ENCODE measurements at regions not wholly inside any gene's neighbourhood (a gene's known extent, or its start where the extent isn't known, plus 50 kb on each side); places are given as distances from the start of the nearest gene placed in this dataset.

DNA sequence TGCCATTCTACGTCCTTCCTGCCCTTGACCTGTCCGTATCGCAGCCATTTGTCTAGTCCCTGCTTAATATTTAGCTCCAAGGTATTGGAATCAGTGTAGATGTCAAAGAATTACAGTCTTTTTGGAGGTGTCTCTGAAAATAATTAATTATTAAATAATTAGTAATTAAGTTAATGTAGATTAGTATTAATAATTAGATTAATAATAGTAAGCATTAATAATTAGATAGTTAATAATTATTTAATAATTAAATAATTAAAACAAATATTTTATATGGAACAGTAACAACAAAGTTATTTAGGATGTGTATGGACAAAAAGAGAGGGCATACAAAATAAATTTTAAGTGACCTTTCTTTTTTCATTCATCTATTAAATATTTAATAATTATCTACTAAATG lies 639.6 kb downstream of the AACS start:
- peaks cover 3% of the 10 kb centered on the region in 2 donors for H3K9me3 Mint-ChIP-seq
- peaks cover 2% of the 10 kb centered on the region for H3K9me3 ChIP-seq (ENCODE audit: control insufficient read depth, insufficient read depth, low read length)
- H3K4me3 Mint-ChIP-seq: no peak overlapping the region
- no peaks in the 10 kb centered on the region for H3K36me3 ChIP-seq (ENCODE audit: control insufficient read depth, insufficient read depth, low read length)
- intact Hi-C loops (cut with micrococcal nuclease): no loop called here
- no peaks in the 10 kb centered on the region for H3K27me3 ChIP-seq (ENCODE audit: control insufficient read depth, insufficient read depth, low read length)
- no peaks in the 10 kb centered on the region for H3K4me1 Mint-ChIP-seq
- DNase-seq: no peak
- 88% methylated on average over 1 of the region's 3 CpGs for WGBS (ENCODE audit: insufficient coverage)
- H3K27ac ChIP-seq (ENCODE audit: low read length): no peak overlapping the region
- H3K4me1 ChIP-seq (ENCODE audit: control insufficient read depth, insufficient read depth, low read length): no peaks in the 10 kb centered on the region
- TF ChIP-seq, protein P1, sequence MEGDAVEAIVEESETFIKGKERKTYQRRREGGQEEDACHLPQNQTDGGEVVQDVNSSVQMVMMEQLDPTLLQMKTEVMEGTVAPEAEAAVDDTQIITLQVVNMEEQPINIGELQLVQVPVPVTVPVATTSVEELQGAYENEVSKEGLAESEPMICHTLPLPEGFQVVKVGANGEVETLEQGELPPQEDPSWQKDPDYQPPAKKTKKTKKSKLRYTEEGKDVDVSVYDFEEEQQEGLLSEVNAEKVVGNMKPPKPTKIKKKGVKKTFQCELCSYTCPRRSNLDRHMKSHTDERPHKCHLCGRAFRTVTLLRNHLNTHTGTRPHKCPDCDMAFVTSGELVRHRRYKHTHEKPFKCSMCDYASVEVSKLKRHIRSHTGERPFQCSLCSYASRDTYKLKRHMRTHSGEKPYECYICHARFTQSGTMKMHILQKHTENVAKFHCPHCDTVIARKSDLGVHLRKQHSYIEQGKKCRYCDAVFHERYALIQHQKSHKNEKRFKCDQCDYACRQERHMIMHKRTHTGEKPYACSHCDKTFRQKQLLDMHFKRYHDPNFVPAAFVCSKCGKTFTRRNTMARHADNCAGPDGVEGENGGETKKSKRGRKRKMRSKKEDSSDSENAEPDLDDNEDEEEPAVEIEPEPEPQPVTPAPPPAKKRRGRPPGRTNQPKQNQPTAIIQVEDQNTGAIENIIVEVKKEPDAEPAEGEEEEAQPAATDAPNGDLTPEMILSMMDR (IDR thresholded peaks at IDR 0.05): no peak
- H3K27me3 Mint-ChIP-seq (ENCODE audit: low read depth in 2 of 2): no peaks in the 10 kb centered on the region
- no peak overlapping the region for H3K27ac Mint-ChIP-seq
- H3K36me3 Mint-ChIP-seq: no peaks in the 10 kb centered on the region
- ATAC-seq: no peak
- no peak overlapping the region for H3K4me3 ChIP-seq (ENCODE audit: low read length)

DNA sequence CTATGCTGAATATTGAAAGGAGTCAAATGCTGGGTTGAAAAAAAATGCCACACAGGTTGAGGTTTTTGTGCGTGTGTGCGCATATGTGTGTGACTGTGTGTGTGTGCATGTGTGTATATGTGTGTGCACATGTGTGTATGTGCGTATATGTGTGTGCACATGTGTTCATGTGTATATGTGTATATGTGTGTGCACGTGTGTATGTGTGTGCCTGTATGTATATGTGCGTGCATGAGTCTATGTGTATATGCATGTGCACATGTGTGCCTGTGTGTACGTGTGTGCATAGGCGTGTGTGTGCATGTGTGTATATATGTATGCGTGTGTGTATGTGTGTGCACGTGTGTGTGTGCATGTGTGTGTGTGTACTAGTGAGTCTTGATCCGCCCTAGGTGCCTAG lies 655.7 kb downstream of the AACS start:
- Histone ChIP-seq H3K36me3 (ENCODE audit: control insufficient read depth, insufficient read depth, low read length) (no peaks in the 10 kb centered on the region), H3K27me3 (ENCODE audit: control insufficient read depth, insufficient read depth, low read length) (no peaks in the 10 kb centered on the region), H3K4me3 (ENCODE audit: low read length) (no peak overlapping the region), H3K4me1 (ENCODE audit: control insufficient read depth, insufficient read depth, low read length) (no peaks in the 10 kb centered on the region), H3K9me3 (ENCODE audit: control insufficient read depth, insufficient read depth, low read length) (peaks cover 12% of the 10 kb centered on the region), H3K27ac (ENCODE audit: low read length) (no peak overlapping the region)
- H3K36me3 Mint-ChIP-seq: peaks cover 8% of the 10 kb centered on the region
- peak in 1 of 3 donors; percentile 41 for ATAC-seq
- intact Hi-C loops (cut with micrococcal nuclease): no loop called here
- WGBS (ENCODE audit: insufficient coverage): 81% methylated on average over 8 of the region's 10 CpGs
- H3K4me3 Mint-ChIP-seq: no peak overlapping the region
- H3K27me3 Mint-ChIP-seq (ENCODE audit: low read depth in 2 of 2): no peaks in the 10 kb centered on the region
- H3K27ac Mint-ChIP-seq: no peak overlapping the region
- DNase-seq: no peak
- peaks cover 11 to 16% of the 10 kb centered on the region in 2 donors for H3K9me3 Mint-ChIP-seq
- H3K4me1 Mint-ChIP-seq: no peaks in the 10 kb centered on the region
- TF ChIP-seq, protein P1 (IDR thresholded peaks at IDR 0.05): no peak

DNA sequence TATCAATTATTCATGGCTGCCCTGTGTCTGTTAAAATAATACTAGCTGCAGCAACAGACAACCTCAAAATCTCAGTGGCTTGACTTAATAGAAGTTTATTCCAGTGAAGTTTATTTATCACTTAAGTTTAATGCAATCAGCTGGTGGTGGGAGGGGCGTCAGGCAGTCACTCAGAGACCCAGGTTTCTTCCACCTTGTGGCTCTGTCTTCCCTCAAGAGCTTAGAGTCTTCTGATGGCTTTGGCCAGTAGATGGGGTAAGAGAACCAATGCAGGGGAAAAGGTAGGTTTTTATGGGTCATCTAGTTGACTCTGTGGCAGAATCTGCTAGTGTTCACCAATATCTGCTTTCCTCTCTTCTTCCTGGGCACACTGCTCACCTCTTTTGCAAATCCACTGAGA lies 668.9 kb downstream of the AACS start:
- no peaks in the 10 kb centered on the region for H3K27me3 ChIP-seq (ENCODE audit: control insufficient read depth, insufficient read depth, low read length)
- intact Hi-C loops (cut with micrococcal nuclease): no loop called here
- TF ChIP-seq, protein P1 (IDR thresholded peaks at IDR 0.05): no peak
- Mint-ChIP-seq H3K4me1 (no peaks in the 10 kb centered on the region), H3K27ac (no peak overlapping the region), H3K4me3 (no peak overlapping the region), H3K36me3 (no peaks in the 10 kb centered on the region), H3K27me3 (ENCODE audit: low read depth in 2 of 2) (no peaks in the 10 kb centered on the region), H3K9me3 (peaks cover 3 to 4% of the 10 kb centered on the region in 2 donors)
- no peak for DNase-seq
- 37% methylated on average over 1 of the region's 1 CpG for WGBS (ENCODE audit: insufficient coverage)
- ATAC-seq: no peak
- H3K4me3 ChIP-seq (ENCODE audit: low read length): no peak overlapping the region
- no peaks in the 10 kb centered on the region for H3K4me1 ChIP-seq (ENCODE audit: control insufficient read depth, insufficient read depth, low read length)
- H3K36me3 ChIP-seq (ENCODE audit: control insufficient read depth, insufficient read depth, low read length): no peaks in the 10 kb centered on the region
- no peak overlapping the region for H3K27ac ChIP-seq (ENCODE audit: low read length)
- peaks cover 3% of the 10 kb centered on the region for H3K9me3 ChIP-seq (ENCODE audit: control insufficient read depth, insufficient read depth, low read length)

DNA sequence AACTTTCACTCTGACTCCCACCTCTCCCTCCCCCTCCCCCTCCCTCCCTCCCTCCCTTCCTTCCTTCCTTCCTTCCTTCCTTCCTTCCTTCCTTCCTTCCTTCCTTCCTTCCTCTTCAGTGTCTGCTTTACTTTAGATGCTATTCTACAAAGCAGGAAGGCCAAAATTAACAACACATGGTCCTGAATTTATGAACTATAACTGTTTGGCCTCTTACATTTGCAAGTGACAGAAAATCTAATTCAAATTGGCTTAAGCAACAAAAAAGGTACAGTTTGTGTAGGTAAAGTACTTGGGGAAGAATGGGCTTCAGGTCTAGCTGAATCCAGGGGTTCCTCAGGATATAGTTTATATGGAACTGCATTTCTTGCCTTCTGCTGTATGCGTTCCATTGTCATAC lies 673.0 kb downstream of the AACS start:
- no peak overlapping the region for H3K27ac ChIP-seq (ENCODE audit: low read length)
- H3K4me1 ChIP-seq (ENCODE audit: control insufficient read depth, insufficient read depth, low read length): no peaks in the 10 kb centered on the region
- no peaks in the 10 kb centered on the region for H3K36me3 ChIP-seq (ENCODE audit: control insufficient read depth, insufficient read depth, low read length)
- DNase-seq (no peak), ATAC-seq (no peak)
- no peaks in the 10 kb centered on the region for H3K27me3 Mint-ChIP-seq (ENCODE audit: low read depth in 2 of 2)
- intact Hi-C loops (cut with micrococcal nuclease): no loop called here
- 100% methylated on average over 1 of the region's 1 CpG for WGBS (ENCODE audit: insufficient coverage)
- no peak overlapping the region for H3K4me3 Mint-ChIP-seq
- no peaks in the 10 kb centered on the region for H3K27me3 ChIP-seq (ENCODE audit: control insufficient read depth, insufficient read depth, low read length)
- TF ChIP-seq, protein P1 (IDR thresholded peaks at IDR 0.05): no peak
- no peak overlapping the region for H3K4me3 ChIP-seq (ENCODE audit: low read length)
- H3K9me3 Mint-ChIP-seq: peaks cover 5 to 7% of the 10 kb centered on the region in 2 donors
- no peak overlapping the region for H3K27ac Mint-ChIP-seq
- H3K9me3 ChIP-seq (ENCODE audit: control insufficient read depth, insufficient read depth, low read length): peaks cover 3% of the 10 kb centered on the region
- H3K4me1 Mint-ChIP-seq: no peaks in the 10 kb centered on the region
- no peaks in the 10 kb centered on the region for H3K36me3 Mint-ChIP-seq

Data from natural killer cell (primary cell).